SHP77 (cell line): ENCODE measurements at regions not wholly inside any gene's neighbourhood (a gene's known extent, or its start where the extent isn't known, plus 50 kb on each side); places are given as distances from the start of the nearest gene placed in this dataset.

Experiments used
- DNase-seq, 2 experiments: peaks; one replicate each; lab custom pipeline; 2025; lab: John Stamatoyannopoulos, UW

DNA sequence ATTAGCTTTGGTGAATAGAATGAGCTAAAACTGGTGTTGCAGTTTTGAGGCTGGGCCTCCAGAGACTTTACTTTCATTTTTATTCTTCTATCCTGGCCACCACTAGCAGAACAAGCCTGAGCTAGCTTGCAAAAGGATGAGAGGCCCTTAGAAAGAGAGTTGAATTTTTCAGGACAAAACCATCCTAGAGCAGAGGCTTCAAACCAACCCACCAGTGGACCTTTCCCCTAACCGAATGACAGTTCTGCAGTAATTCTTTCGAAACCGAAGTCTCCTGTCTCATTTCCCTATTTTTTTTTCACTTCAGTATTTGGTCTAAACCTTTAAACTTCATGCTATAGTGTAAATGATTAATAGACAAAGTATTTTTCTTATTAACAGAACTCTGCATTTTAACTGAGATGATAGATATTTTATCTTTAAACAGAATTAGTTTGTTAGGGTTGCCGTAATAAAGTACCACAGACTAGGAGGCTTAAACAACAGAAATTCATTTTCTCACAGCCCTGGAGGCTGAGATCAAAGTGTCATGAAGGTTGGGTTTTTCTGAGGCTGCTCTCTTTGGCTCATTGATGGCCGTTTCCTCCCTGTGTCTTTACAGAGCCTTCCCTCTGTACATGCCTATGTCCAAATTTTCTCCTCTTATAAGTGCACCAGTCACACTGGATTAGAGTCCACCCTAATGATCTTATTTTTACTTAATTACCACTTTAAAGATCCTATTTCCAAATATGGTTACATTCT is 80.6 kb upstream of the PAK5 start:
- DNase-seq: no peak

DNA sequence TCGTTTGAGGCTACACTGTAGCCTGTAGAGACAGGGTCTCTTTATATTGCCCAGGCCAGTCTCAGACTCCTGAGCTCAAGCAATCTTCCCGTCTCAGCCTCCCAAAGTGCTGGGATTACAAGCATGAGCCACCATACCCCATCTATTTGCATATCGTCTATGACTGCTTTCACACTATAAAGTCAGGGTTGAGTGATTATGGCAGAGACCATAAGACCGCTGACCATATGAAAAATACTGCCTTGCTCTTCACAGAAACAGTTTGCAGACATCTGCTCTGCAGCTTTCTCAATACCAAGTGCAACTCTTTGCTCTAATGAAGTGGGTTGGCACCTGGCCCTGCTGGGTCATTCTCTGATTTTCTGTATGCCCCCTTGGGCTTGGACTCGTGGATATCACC is 79.5 kb upstream of the PAK5 start:
- DNase-seq: no peak

DNA sequence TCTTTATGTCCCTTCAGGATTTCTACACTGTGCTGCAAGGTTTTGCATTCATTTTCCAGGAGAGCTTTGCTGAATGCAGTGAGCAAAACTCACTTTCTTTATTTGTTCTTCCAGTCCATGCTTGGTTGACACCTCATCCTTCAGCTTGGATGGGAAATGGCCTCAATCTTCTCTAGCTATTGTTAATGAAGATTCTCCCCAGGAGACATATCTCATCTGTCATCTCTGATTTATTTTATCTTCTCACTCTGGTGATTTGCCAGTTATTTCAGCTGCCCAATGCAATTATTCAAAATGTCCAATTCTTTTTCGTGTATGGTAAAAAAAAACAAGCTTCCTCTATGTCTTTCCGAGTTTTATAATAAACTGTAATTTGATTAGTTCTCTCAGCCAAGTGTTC is 77.9 kb upstream of the PAK5 start:
- no peak for DNase-seq

DNA sequence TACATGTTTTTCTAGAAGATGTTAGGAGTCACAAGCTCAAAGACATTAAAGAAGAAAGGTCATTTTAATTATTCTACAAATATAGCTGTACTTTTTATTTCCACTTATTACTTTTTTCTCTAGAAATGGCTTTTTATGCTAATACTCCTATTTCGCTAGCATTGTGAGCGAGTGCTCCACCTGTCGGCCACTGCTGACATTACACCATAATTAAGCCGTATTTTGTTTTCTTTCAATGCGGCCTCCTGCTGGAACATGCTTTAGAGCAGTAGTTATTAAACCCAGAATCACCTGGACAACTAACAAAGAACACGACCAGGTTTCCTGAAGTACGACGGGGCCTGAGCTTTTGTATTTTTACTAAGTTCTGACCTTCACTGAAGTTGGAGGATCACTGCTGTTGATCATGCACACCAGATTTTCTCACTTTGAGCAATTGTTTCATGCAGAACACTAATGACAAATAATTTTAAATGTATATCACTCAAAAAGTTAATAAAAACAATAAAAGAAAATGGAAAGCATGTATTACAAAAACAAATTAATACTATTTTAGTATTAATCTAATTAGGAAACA is 74.1 kb upstream of the PAK5 start:
- DNase-seq: peak; percentile 38 to 54

DNA sequence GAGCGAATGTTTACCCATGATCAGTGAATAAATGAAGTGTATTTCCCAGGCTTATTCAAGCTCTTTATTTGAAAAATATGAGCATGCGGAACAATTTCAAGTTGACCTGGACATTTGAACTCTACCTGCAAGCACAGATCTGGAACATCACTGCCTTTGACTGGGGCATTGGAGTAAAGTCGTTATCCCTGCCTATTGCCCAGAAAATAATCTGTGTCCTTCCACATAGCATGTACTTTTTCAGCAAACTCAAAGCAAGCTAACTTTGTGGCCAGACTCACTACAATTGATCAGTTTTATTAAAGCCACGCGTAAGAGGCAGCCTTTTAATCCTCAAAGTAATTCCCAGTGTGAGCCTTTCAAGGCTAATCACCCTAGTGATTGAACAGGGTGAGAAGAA is 73.4 kb upstream of the PAK5 start:
- DNase-seq: no peak

DNA sequence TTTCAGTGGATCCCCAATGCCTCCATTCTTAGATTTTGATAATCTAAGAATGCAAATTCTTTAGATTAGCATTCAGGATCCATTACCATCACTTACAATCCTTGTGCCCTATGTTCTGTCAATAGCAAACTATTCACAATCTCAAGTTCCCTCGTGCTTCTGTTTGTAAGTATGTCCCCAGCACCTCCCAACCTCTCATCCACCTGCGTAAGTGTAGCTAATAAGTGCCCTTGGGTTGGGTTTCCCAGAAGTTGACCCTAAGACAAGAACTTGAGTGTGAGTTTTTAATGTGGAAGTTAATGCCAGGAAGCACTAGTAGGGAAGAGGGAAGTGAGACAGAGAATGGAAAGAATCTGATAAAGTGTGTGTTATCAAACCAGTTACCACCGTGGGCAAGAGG is 72.6 kb upstream of the PAK5 start:
- DNase-seq: no peak

DNA sequence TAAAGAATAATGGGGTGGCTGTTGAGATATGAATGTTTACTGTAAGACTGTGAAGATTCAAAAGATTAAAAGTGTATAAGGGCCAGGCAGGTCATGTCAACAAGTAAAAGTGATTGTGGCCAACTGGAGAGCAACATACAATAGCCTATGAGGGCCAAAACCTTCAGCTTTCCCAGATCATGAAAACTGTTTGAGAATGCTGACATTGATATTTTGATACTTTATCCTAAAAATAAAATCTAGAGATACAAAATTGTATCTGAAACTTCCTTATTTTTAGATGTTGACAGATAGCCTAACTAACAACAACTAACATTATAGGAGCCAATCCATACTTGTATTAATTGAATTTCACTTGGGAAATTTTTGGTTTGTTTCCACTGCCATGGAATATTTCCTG is 70.3 kb upstream of the PAK5 start:
- no peak for DNase-seq

DNA sequence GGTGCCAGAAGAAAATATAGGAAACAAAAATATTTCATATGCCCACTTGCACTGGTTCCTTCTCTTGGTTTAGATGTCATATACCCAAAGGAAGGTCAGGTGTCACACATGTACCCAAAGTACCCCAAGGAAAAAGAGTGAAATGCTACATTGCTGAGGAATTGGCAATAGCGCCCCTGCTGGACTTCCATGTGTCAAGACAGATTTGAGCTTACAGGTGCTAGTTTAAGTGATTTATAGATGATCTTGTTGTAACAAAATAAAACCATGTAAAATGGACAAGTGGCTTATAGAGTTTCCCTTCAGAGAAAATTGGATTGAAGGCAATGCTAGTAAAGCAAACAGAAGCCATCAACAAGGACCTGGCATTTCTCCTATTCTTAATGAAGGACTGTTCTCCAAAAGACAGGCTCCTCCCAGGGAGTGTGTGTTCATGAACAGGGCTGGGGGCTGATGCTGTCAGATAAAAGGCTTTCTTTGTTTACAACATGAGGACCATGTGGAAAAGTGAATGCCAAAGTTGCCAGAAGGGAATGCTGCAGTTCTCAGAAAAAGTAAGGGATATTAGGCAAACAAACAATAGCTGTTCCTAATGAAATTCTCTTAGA is 64.3 kb upstream of the PAK5 start:
- DNase-seq: no peak

DNA sequence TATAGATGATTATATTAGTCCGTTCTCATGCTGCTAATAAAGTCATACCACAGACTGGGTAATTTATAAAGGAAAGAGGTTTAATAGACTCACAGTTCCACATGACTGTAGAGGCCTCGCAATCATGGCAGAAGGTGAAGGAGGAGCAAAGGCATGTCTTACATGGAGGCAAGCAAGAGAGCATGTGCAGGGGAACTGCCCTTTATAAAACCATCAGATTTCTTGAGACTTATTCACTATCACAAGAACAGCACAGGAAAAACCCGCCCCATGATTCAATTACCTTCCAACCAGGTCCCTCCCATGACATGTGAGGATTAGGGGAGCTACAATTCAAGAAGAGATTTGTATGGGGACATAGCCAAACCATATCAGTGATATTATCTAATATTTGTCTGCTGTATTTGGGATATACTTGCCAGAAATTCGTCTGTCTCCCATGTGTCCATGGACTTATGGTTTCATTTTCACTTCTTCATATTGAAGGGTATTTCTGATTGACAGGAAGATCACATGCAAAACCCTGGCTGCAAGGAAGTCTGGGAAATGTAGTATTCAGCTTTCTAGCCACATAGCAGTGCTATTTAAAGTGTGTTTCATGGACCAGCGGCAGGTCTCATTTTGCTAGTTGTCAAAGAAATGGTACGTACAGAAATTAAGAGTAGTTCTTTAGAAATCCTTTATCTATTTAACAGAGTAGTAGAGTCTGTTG is 50.5 kb upstream of the PAK5 start:
- no peak for DNase-seq
